HG02938 (cell line): ENCODE measurements at regions not wholly inside any gene's neighbourhood (a gene's known extent, or its start where the extent isn't known, plus 50 kb on each side); places are given as distances from the start of the nearest gene placed in this dataset.
"Not testable (repeated sequence)": the region's sequence is repeated elsewhere in the genome, so short reads cannot be mapped to it uniquely, and the experiment has no call there.

Experiments
- ATAC-seq: cut with Tn5 transposase; IDR thresholded peaks from one replicate; pipeline ENCODE4 v1.9.1; 2021; ENCODE audit warnings: mild to moderate bottlenecking, moderate library complexity; ENCODE audit not compliant: unreplicated experiment

GRCh38 chr5:44051591-44051990 is 337.6 kb downstream of the FGF10 start:
- ATAC-seq = no peak

- no peak for ATAC-seq
These were observed 340.8 kb downstream of the FGF10 start for GRCh38 chr5:44048276-44048984.

GRCh38 chr5:44046619-44047364 is 342.4 kb downstream of the FGF10 start:
- ATAC-seq = no peak

- not testable (repeated sequence) for ATAC-seq
These were observed 344.7 kb downstream of the FGF10 start for GRCh38 chr5:44044549-44044948.

DNA sequence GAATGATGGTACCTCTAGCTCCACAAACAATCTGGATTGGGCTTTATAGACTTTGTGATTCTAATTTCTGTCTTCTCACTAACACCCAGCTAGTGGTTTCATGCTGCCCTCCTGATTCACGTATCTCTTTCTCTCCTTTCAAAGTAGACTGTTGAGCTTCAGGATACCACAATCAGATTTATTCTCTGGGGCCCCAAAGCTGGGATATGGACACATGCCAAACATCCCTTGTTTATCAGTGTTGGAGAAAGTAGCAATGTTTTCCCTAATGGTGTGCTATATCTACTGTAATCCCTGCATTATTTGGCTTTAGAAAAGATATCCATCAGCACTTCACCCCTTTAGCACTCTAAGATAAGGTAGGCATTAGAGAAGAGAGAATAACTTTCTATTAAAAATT is 361.0 kb downstream of the FGF10 start:
- no peak for ATAC-seq

DNA sequence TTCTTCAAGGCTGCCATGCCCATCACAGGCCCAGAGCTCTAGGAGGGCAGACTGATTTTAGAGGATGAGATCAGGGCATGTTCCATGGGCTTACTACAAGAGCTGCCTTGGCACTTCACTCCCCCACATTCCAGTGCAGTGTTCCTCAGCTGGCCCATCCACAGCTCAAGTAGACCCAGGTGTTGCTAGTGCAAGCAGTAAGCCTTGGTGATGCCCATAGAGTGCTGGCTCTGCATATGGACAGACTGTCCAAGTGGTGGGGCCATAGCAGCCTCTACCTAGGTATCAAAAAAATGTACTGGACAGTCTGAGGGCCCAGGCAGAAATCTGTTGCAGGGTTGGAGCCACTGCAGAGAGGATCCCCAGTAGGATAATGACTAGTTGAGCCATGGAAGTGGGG is 366.6 kb downstream of the FGF10 start:
- no peak for ATAC-seq

GRCh38 chr5:44011518-44011917 is 377.7 kb downstream of the FGF10 start:
- no peak for ATAC-seq

GRCh38 chr5:44002381-44002901 is 386.8 kb downstream of the FGF10 start:
- no peak for ATAC-seq

- no peak for ATAC-seq
These were observed 387.4 kb downstream of the FGF10 start for GRCh38 chr5:44001675-44002380.

- ATAC-seq = no peak
These were observed 388.0 kb downstream of the FGF10 start for GRCh38 chr5:44001236-44001635.

DNA sequence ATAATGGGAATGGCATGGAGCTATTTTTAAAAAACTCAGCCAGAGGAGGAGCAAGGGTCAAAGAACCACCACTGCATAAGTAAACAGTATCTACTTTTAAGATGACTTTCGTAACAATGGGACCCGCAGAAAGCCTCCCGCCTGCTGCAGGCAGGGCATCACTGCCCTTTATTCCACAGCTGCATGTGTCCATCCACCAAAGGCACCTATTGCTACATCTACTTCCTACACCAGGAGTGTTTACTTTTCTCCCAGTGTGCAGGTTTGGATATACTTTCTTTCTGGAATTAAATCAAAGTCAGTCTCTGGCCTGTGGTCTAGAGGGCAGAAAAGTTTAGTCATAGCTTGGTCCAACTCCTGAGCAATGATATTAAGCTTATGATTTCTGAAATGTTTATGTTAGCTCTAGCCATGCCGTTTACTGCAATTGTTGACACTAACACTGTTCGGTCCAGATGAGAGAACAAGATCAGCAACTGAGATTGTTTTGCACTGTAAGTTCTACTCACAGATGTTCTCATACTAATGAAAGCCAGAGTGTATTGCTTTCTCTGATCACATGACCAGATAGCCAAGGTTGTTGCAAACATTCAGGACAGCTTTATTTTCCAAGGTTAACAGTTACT is 391.5 kb downstream of the FGF10 start:
- no peak for ATAC-seq

GRCh38 chr5:43996221-43996620 is 393.0 kb downstream of the FGF10 start:
- no peak for ATAC-seq

GRCh38 chr5:43994352-43994708 is 391.4 kb downstream of the NNT start:
- ATAC-seq = no peak

DNA sequence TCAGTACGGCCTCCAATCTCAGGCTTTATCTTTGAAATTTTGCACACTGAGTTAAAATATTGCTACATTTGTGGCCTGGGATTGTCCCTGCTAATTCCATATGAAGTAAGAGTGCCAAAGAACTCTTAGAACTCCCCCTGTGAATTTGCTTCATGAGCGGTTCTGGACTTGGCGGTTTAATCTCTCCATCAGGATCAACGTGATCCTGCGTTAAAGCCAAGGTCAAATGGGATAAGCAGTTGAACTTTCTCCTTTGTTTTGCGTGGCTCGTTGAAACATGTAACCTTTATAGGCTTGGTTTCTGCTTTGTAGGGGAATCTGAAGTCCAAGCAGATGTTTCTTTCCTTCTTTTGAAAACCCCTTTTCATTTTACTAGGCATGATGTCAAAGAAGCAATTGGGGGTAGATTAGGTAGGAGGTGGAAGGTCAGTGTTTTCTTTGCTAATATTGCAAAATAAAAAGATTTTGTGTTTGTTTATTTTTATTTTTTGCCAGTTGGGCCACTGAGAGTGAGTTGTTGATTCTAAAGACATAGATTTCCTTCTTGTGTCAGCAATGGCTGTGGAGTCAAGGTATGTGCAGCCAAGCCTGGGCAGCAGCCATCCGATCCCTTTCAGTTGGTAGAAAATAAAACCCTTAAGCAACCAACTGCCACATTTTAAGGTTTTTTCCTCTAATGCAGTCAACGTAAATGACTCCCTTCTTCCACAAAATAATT is 390.8 kb downstream of the NNT start:
- no peak for ATAC-seq

DNA sequence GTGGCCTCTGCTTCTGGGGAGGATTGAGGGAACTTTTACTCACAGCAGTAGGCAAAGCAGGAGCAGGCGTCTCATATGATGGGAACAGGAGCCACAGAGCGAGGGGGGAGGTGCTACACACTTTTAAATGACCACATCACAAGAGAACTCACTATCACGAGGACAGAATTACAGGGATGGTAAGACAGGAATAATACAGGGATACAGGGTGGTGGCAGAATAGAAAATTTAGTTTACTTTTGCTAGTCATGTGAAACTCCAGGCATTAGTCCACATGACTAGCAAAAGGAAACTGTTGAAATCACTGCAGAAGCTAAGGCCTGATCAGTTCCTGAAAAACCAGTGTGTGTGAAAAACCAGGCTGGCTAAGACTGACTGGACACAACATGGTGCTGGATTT is 382.4 kb downstream of the NNT start:
- ATAC-seq = no peak

- ATAC-seq = no peak
These were observed 378.6 kb downstream of the NNT start for GRCh38 chr5:43981556-43981955.

DNA sequence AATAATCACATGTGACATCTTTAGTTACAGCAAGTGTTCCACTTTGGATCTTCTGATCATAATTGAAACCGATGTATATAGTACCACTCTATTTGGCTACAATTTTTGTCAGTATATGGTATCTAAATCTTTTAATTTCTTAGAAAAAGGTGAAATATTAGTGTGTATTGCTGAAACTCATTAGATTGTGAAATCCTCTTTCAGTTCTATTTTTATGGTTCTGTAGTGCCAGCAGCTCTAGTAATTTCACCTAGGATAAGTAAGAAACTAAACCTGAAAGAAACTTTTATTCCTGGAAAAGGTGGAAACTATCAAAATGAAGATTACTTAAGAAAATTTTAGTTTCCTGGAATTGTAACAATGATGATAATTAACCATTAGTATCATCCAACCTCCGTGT is 370.9 kb downstream of the NNT start:
- ATAC-seq = no peak

DNA sequence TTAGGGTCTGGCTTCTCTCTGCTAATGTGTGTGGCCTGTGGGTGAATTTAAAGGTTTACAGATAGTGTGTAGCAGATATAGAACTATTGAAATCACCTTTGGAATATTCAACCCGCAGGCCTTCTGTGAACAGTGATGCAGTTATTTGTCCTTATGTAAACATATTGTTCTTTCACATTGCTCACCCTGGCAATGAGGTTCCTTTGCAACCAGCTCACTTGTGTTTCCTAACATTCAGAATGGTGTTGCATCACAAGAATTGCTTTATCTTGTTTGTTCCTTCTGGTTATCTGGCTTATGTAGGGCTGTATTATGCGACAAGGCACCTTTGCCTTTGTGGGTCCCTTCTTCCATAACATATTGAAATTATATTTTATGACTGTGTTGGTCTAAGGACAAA is 370.3 kb downstream of the NNT start:
- no peak for ATAC-seq

- ATAC-seq = no peak
These were observed 364.2 kb downstream of the NNT start for GRCh38 chr5:43967165-43967564.

DNA sequence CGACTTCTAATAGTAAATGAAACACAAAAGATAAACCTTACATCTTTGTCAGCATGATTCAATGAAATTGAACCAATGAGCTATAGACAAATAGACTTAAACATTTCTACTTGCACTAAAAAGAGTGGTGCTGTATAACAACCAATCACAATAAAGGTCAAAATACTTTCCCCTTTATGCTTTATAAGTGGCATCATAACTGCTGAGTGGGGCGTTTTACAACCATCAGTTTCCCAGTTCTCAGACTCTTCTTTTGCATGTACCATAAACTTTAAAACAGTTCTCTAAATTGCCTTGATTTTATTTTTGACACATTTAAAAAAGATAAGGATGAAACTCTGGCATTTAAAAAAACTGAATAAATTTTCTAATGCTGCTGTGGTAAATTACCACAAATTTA is 356.2 kb downstream of the NNT start:
- ATAC-seq = no peak

- no peak for ATAC-seq
These were observed 345.0 kb downstream of the NNT start for GRCh38 chr5:43947935-43948334.
